C4-2B (cell line): ENCODE measurements at regions not wholly inside any gene's neighbourhood (a gene's known extent, or its start where the extent isn't known, plus 50 kb on each side); places are given as distances from the start of the nearest gene placed in this dataset.

Experiments used
- H3K27ac ChIP-seq: fragments of 450-650 bp; 2 replicates; pipeline ENCODE4 v1.5.1; 2017
- ZFX ChIP-seq: fragments of 450-650 bp; IDR thresholded peaks from 2 replicates; pipeline ENCODE4 v1.6.1; 2017
- TF ChIP-seq, protein P1 (sequence below): fragments of 450-650 bp; conservative IDR thresholded peaks from 2 replicates; pipeline ENCODE4 v1.5.1; 2017; ENCODE audit warnings: mild to moderate bottlenecking

DNA sequence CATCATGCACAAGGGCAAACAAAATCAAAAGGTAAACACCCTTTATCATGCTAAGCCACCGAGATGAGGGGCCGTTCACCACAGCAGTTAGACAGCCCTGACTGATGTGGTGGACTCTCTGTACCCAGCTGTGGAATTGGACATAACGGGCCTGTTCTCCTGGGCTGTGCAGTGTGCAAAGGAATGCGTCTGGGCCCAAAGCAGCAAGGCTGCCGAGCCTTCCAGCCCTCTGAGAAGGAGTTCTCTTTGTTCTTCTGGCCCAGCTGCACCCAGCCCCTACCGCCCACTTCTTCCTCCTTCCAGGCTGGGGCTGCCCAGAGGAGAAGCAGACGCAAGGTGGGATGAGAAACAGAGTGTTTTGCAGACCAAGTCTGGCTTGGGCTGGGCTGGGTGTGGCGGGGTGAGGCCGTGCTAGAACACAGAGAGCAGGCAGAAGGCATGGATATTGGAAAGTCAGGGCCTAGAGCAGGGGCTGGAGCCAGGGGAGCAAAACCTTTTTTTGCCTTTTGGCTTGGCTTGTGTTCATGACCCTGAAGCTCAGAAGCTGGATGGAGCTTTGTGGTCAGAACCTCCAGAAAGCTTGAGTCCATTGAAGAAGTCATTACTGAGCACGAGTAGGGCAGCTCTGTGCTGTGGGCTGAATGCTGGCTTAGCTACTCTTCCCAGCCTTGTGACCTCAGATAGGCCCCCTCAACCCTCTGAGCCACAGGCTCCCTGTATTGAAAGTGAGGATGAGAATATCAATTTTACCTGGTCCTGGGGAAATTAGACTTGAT, 49.8 kb upstream of the SH3PXD2B start:
- no peak overlapping the region for H3K27ac ChIP-seq
- no peak for TF ChIP-seq ZFX
- TF ChIP-seq, protein P1, sequence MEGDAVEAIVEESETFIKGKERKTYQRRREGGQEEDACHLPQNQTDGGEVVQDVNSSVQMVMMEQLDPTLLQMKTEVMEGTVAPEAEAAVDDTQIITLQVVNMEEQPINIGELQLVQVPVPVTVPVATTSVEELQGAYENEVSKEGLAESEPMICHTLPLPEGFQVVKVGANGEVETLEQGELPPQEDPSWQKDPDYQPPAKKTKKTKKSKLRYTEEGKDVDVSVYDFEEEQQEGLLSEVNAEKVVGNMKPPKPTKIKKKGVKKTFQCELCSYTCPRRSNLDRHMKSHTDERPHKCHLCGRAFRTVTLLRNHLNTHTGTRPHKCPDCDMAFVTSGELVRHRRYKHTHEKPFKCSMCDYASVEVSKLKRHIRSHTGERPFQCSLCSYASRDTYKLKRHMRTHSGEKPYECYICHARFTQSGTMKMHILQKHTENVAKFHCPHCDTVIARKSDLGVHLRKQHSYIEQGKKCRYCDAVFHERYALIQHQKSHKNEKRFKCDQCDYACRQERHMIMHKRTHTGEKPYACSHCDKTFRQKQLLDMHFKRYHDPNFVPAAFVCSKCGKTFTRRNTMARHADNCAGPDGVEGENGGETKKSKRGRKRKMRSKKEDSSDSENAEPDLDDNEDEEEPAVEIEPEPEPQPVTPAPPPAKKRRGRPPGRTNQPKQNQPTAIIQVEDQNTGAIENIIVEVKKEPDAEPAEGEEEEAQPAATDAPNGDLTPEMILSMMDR, result no peak
